ENCODE measurements at regions not wholly inside any gene's neighbourhood (a gene's known extent, or its start where the extent isn't known, plus 50 kb on each side); places are given as distances from the start of the nearest gene placed in this dataset.

- Histone ChIP-seq H3K4me1 (ENCODE audit: low read length) (no peaks in the 10 kb centered on the region), H3K9me2 (replicated peaks; ENCODE audit: insufficient read depth, low read length) (no peaks in the 10 kb centered on the region), H3K27ac (ENCODE audit: low read length) (no peak overlapping the region), H3K4me2 (ENCODE audit: low read depth, low read length) (no peak overlapping the region), H3K9ac (ENCODE audit: low read length) (no peak overlapping the region), H3F3A (ENCODE audit: insufficient read depth, low read length) (no peaks in the 10 kb centered on the region), H2AFZ (ENCODE audit: low read length) (no peak overlapping the region), H3K27me3 (replicated peaks; ENCODE audit: insufficient read depth, low read length) (no peaks in the 10 kb centered on the region), H3K9me3 (replicated peaks; ENCODE audit: insufficient read depth, low read length) (no peaks in the 10 kb centered on the region), H3K36me3 (replicated peaks; ENCODE audit: insufficient read depth, low read length) (no peaks in the 10 kb centered on the region), H3K79me2 (ENCODE audit: low read length) (no peaks in the 10 kb centered on the region), H3K4me3 (ENCODE audit: low read length) (no peak overlapping the region), H4K20me1 (ENCODE audit: insufficient read depth, low read length) (no peaks in the 10 kb centered on the region)
- DNase-seq: no peak
- no peak for TF ChIP-seq EZH2 (optimal IDR thresholded peaks at IDR 0.05; ENCODE audit: low read depth, low read length)
- no peak for TF ChIP-seq EZH2phosphoT487 (IDR thresholded peaks at IDR 0.05; ENCODE audit: low read length)
- TF ChIP-seq CTCF (IDR thresholded peaks at IDR 0.05; ENCODE audit: low read length): no peak
These were observed 2265.8 kb upstream of the TENM3 start for GRCh38 chr4:179977378-179977777.

GRCh38 chr4:179981161-179981560, 2262.0 kb upstream of the TENM3 start:
- no peak overlapping the region for H3K27ac ChIP-seq (ENCODE audit: low read length)
- H2AFZ ChIP-seq (ENCODE audit: low read length): no peak overlapping the region
- no peaks in the 10 kb centered on the region for H3K4me1 ChIP-seq (ENCODE audit: low read length)
- H3F3A ChIP-seq (ENCODE audit: insufficient read depth, low read length): no peaks in the 10 kb centered on the region
- no peak for DNase-seq
- H3K4me2 ChIP-seq (ENCODE audit: low read depth, low read length): no peak overlapping the region
- no peaks in the 10 kb centered on the region for H3K9me3 ChIP-seq (replicated peaks; ENCODE audit: insufficient read depth, low read length)
- H3K79me2 ChIP-seq (ENCODE audit: low read length): no peaks in the 10 kb centered on the region
- H3K9me2 ChIP-seq (replicated peaks; ENCODE audit: insufficient read depth, low read length): no peaks in the 10 kb centered on the region
- H3K9ac ChIP-seq (ENCODE audit: low read length): no peak overlapping the region
- no peak for TF ChIP-seq CTCF (IDR thresholded peaks at IDR 0.05; ENCODE audit: low read length)
- no peak for TF ChIP-seq EZH2phosphoT487 (IDR thresholded peaks at IDR 0.05; ENCODE audit: low read length)
- no peak for TF ChIP-seq EZH2 (optimal IDR thresholded peaks at IDR 0.05; ENCODE audit: low read depth, low read length)
- no peaks in the 10 kb centered on the region for H3K36me3 ChIP-seq (replicated peaks; ENCODE audit: insufficient read depth, low read length)
- no peaks in the 10 kb centered on the region for H4K20me1 ChIP-seq (ENCODE audit: insufficient read depth, low read length)
- no peak overlapping the region for H3K4me3 ChIP-seq (ENCODE audit: low read length)
- no peaks in the 10 kb centered on the region for H3K27me3 ChIP-seq (replicated peaks; ENCODE audit: insufficient read depth, low read length)

- TF ChIP-seq EZH2 (optimal IDR thresholded peaks at IDR 0.05; ENCODE audit: low read depth, low read length) (no peak), EZH2phosphoT487 (IDR thresholded peaks at IDR 0.05; ENCODE audit: low read length) (no peak), CTCF (IDR thresholded peaks at IDR 0.05; ENCODE audit: low read length) (no peak)
- Histone ChIP-seq H4K20me1 (ENCODE audit: insufficient read depth, low read length) (no peaks in the 10 kb centered on the region), H3K36me3 (replicated peaks; ENCODE audit: insufficient read depth, low read length) (no peaks in the 10 kb centered on the region), H3K4me1 (ENCODE audit: low read length) (peaks cover 19% of the 10 kb centered on the region; the same call in 1 of the 2 replicates), H3K27ac (ENCODE audit: low read length) (peak overlapping the region; percentile 22; the same call in 1 of the 2 replicates), H2AFZ (ENCODE audit: low read length) (no peak overlapping the region), H3K79me2 (ENCODE audit: low read length) (no peaks in the 10 kb centered on the region), H3K9ac (ENCODE audit: low read length) (no peak overlapping the region), H3F3A (ENCODE audit: insufficient read depth, low read length) (no peaks in the 10 kb centered on the region), H3K9me2 (replicated peaks; ENCODE audit: insufficient read depth, low read length) (no peaks in the 10 kb centered on the region), H3K9me3 (replicated peaks; ENCODE audit: insufficient read depth, low read length) (no peaks in the 10 kb centered on the region), H3K4me3 (ENCODE audit: low read length) (no peak overlapping the region; the same call in 1 of the 2 replicates), H3K4me2 (ENCODE audit: low read depth, low read length) (peak overlapping the region; percentile 42; the same call in 1 of the 2 replicates), H3K27me3 (replicated peaks; ENCODE audit: insufficient read depth, low read length) (no peaks in the 10 kb centered on the region)
- peak; percentile 96 for DNase-seq
These were observed 2253.2 kb upstream of the TENM3 start for GRCh38 chr4:179989975-179990374.

Data from MM.1S (cell line).